22Rv1 (cell line): ENCODE measurements at regions not wholly inside any gene's neighbourhood (a gene's known extent, or its start where the extent isn't known, plus 50 kb on each side); places are given as distances from the start of the nearest gene placed in this dataset.

Source experiments
- ZFX ChIP-seq: fragments of 450-650 bp; IDR thresholded peaks from 2 replicates; pipeline ENCODE4 v1.6.1; 2017; ENCODE audit warnings: antibody characterized with exemption, borderline replicate concordance
- TF ChIP-seq, protein P1 (sequence below): fragments of 450-650 bp; IDR thresholded peaks from 2 replicates; pipeline ENCODE4 v1.5.1; 2017; ENCODE audit warnings: mild to moderate bottlenecking

DNA sequence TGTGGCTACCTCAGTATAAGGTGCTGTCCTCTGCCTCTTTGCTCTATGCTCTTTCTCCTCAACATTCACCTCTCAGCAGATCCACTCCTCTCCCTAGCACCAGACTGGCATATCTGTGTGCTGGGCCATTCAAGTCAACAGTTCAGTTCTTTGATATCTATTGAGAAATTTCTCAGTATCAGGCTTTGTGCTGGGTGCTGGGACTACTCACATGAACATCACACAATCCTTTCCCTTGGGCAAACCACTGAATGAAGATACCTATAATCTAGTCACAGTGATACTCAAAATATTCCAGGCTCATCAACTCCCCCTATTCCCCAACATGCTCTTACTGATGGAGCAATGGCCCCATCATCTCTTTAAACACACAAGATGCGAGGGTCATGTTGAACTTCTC is 120.8 kb downstream of the RPL22L1 start:
- TF ChIP-seq, protein P1, sequence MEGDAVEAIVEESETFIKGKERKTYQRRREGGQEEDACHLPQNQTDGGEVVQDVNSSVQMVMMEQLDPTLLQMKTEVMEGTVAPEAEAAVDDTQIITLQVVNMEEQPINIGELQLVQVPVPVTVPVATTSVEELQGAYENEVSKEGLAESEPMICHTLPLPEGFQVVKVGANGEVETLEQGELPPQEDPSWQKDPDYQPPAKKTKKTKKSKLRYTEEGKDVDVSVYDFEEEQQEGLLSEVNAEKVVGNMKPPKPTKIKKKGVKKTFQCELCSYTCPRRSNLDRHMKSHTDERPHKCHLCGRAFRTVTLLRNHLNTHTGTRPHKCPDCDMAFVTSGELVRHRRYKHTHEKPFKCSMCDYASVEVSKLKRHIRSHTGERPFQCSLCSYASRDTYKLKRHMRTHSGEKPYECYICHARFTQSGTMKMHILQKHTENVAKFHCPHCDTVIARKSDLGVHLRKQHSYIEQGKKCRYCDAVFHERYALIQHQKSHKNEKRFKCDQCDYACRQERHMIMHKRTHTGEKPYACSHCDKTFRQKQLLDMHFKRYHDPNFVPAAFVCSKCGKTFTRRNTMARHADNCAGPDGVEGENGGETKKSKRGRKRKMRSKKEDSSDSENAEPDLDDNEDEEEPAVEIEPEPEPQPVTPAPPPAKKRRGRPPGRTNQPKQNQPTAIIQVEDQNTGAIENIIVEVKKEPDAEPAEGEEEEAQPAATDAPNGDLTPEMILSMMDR, result no peak
- TF ChIP-seq ZFX, result no peak
